Mesendoderm (in vitro differentiated cells): ENCODE measurements at regions not wholly inside any gene's neighbourhood (a gene's known extent, or its start where the extent isn't known, plus 50 kb on each side); places are given as distances from the start of the nearest gene placed in this dataset.

ENCODE experiments used
- DNase-seq: peaks from one replicate; pipeline ENCODE4 v3.0.0; 2013
- H2AK5ac ChIP-seq: 2 replicates; pipeline ENCODE4 v1.6.1; 2013; ENCODE audit warnings: low read length, inconsistent platforms
- H2BK120ac ChIP-seq: 2 replicates; pipeline ENCODE4 v1.6.1; 2013; ENCODE audit warnings: low read depth, mild to moderate bottlenecking, low read length, moderate library complexity, mixed read lengths
- H2BK15ac ChIP-seq: replicated peaks from 2 replicates; pipeline ENCODE4 v1.6.1; 2013; ENCODE audit warnings: low read depth, mild to moderate bottlenecking, moderate library complexity
- H2BK5ac ChIP-seq: 2 replicates; pipeline ENCODE4 v1.6.1; 2013; ENCODE audit warnings: low read length, inconsistent platforms
- H3K18ac ChIP-seq: 2 replicates; pipeline ENCODE4 v1.6.1; 2013; ENCODE audit warnings: mild to moderate bottlenecking, low read length, mixed read lengths
- H3K23ac ChIP-seq: one replicate; pipeline ENCODE4 v1.6.1; 2013; ENCODE audit warnings: low read length
- H3K27ac ChIP-seq: 2 replicates; pipeline ENCODE4 v1.5.1; 2013; ENCODE audit warnings: low read depth, mild to moderate bottlenecking, inconsistent platforms, low read length, moderate library complexity
- H3K27me3 ChIP-seq: 2 replicates; pipeline ENCODE4 v1.6.1; 2013; ENCODE audit warnings: low read length, control low read depth, mild to moderate bottlenecking, inconsistent platforms; ENCODE audit not compliant: insufficient read depth, poor library complexity
- H3K36me3 ChIP-seq: 2 replicates; pipeline ENCODE4 v1.6.1; 2013; ENCODE audit warnings: low read length, inconsistent platforms; ENCODE audit not compliant: control insufficient read depth, insufficient read depth
- H3K4ac ChIP-seq: one replicate; pipeline ENCODE4 v1.6.1; 2013; ENCODE audit warnings: low read depth, mild to moderate bottlenecking, low read length, moderate library complexity
- H3K4me1 ChIP-seq: 2 replicates; pipeline ENCODE4 v1.6.1; 2013; ENCODE audit warnings: low read depth, low read length, inconsistent platforms; ENCODE audit not compliant: control insufficient read depth
- H3K4me2 ChIP-seq: 2 replicates; pipeline ENCODE4 v1.6.1; 2013; ENCODE audit warnings: low read length
- H3K4me3 ChIP-seq: 2 replicates; pipeline ENCODE4 v1.5.1; 2013; ENCODE audit warnings: mild to moderate bottlenecking, low read length
- H3K56ac ChIP-seq: one replicate; pipeline ENCODE4 v1.6.1; 2013; ENCODE audit warnings: low read length
- H3K79me1 ChIP-seq: 2 replicates; pipeline ENCODE4 v1.6.1; 2013; ENCODE audit warnings: low read length, inconsistent platforms
- H3K79me2 ChIP-seq: 2 replicates; pipeline ENCODE4 v1.6.1; 2013; ENCODE audit warnings: mild to moderate bottlenecking, low read length; ENCODE audit not compliant: control insufficient read depth, insufficient read depth
- H3K9ac ChIP-seq: 2 replicates; pipeline ENCODE4 v1.6.1; 2013; ENCODE audit warnings: low read length, inconsistent platforms
- H4K5ac ChIP-seq: one replicate; pipeline ENCODE4 v1.6.1; 2013; ENCODE audit warnings: low read length
- H4K8ac ChIP-seq: one replicate; pipeline ENCODE4 v1.6.1; 2013; ENCODE audit warnings: low read depth, mild to moderate bottlenecking, control low read depth, low read length, moderate library complexity
- WGBS: extraction: QIAGEN DNeasy Blood & Tissue Kit; methylation state at CpG from one replicate; pipeline ENCODE4 v1.1.7; 2013; ENCODE audit warnings: low lambda C conversion rate, missing lambda C conversion rate; ENCODE audit not compliant: insufficient coverage; ENCODE audit errors: extremely low coverage; 5-methylcytosine and 5-hydroxymethylcytosine counted together

GRCh38 chr3:70433091-70433490 lies 120.7 kb upstream of the MDFIC2 start:
- Histone ChIP-seq H4K5ac (no peak overlapping the region), H3K79me1 (no peaks in the 10 kb centered on the region), H3K79me2 (no peaks in the 10 kb centered on the region), H2BK5ac (no peak overlapping the region), H2BK15ac (no peak overlapping the region), H3K56ac (no peak overlapping the region), H2BK120ac (no peak overlapping the region), H3K4me2 (no peak overlapping the region), H3K4me1 (no peaks in the 10 kb centered on the region), H3K9ac (no peak overlapping the region), H3K27ac (no peak overlapping the region), H3K36me3 (no peaks in the 10 kb centered on the region), H3K18ac (no peak overlapping the region), H3K23ac (no peak overlapping the region), H3K4me3 (no peak overlapping the region), H3K27me3 (no peaks in the 10 kb centered on the region), H2AK5ac (no peak overlapping the region), H4K8ac (no peak overlapping the region), H3K4ac (no peak overlapping the region)
- no peak for DNase-seq
- WGBS = no CpG with 5 or more reads among the region's 1 CpG

GRCh38 chr3:70431911-70432310 lies 119.5 kb upstream of the MDFIC2 start:
- no peak overlapping the region for H3K23ac ChIP-seq
- WGBS = no CpG with 5 or more reads among the region's 1 CpG
- no peak overlapping the region for H3K4me3 ChIP-seq
- no peak overlapping the region for H3K27ac ChIP-seq
- no peaks in the 10 kb centered on the region for H3K79me1 ChIP-seq
- no peak overlapping the region for H2BK5ac ChIP-seq
- no peak overlapping the region for H4K5ac ChIP-seq
- H3K18ac ChIP-seq = no peak overlapping the region
- DNase-seq = no peak
- H3K4me2 ChIP-seq = no peak overlapping the region
- no peaks in the 10 kb centered on the region for H3K36me3 ChIP-seq
- H2BK120ac ChIP-seq = no peak overlapping the region
- no peak overlapping the region for H2BK15ac ChIP-seq
- H3K27me3 ChIP-seq = no peaks in the 10 kb centered on the region
- H3K4me1 ChIP-seq = no peaks in the 10 kb centered on the region
- H2AK5ac ChIP-seq = no peak overlapping the region
- H3K56ac ChIP-seq = no peak overlapping the region
- no peak overlapping the region for H3K9ac ChIP-seq
- no peak overlapping the region for H4K8ac ChIP-seq
- H3K79me2 ChIP-seq = no peaks in the 10 kb centered on the region
- H3K4ac ChIP-seq = no peak overlapping the region

- Histone ChIP-seq H4K8ac (no peak overlapping the region), H2BK15ac (no peak overlapping the region), H3K56ac (no peak overlapping the region), H2AK5ac (no peak overlapping the region), H3K4me1 (no peaks in the 10 kb centered on the region), H2BK120ac (no peak overlapping the region), H3K4ac (no peak overlapping the region), H3K27me3 (no peaks in the 10 kb centered on the region), H3K79me1 (no peaks in the 10 kb centered on the region), H4K5ac (no peak overlapping the region), H3K23ac (no peak overlapping the region), H3K4me2 (no peak overlapping the region), H3K27ac (no peak overlapping the region), H3K4me3 (no peak overlapping the region), H3K9ac (no peak overlapping the region), H2BK5ac (no peak overlapping the region), H3K79me2 (no peaks in the 10 kb centered on the region), H3K18ac (no peak overlapping the region), H3K36me3 (no peaks in the 10 kb centered on the region)
- no peak for DNase-seq
Measured at GRCh38 chr3:70426071-70426470, 113.6 kb upstream of the MDFIC2 start.

GRCh38 chr3:70421506-70421905 lies 109.1 kb upstream of the MDFIC2 start:
- H2BK120ac ChIP-seq = no peak overlapping the region
- H3K79me1 ChIP-seq = no peaks in the 10 kb centered on the region
- H3K18ac ChIP-seq = no peak overlapping the region
- H2BK5ac ChIP-seq = no peak overlapping the region
- WGBS = no CpG with 5 or more reads among the region's 4 CpGs
- no peak overlapping the region for H3K9ac ChIP-seq
- no peak for DNase-seq
- no peak overlapping the region for H2AK5ac ChIP-seq
- no peak overlapping the region for H4K8ac ChIP-seq
- no peaks in the 10 kb centered on the region for H3K27me3 ChIP-seq
- H3K36me3 ChIP-seq = no peaks in the 10 kb centered on the region
- no peak overlapping the region for H3K23ac ChIP-seq
- no peak overlapping the region for H2BK15ac ChIP-seq
- H3K4ac ChIP-seq = no peak overlapping the region
- no peaks in the 10 kb centered on the region for H3K4me1 ChIP-seq
- H3K27ac ChIP-seq = no peak overlapping the region
- H3K4me3 ChIP-seq = no peak overlapping the region
- no peaks in the 10 kb centered on the region for H3K79me2 ChIP-seq
- no peak overlapping the region for H4K5ac ChIP-seq
- no peak overlapping the region for H3K4me2 ChIP-seq
- no peak overlapping the region for H3K56ac ChIP-seq

GRCh38 chr3:70409018-70409417 lies 96.6 kb upstream of the MDFIC2 start:
- no peak overlapping the region for H2BK120ac ChIP-seq
- H4K5ac ChIP-seq = no peak overlapping the region
- H3K79me2 ChIP-seq = no peaks in the 10 kb centered on the region
- H3K18ac ChIP-seq = no peak overlapping the region
- no peak overlapping the region for H2BK5ac ChIP-seq
- no peak for DNase-seq
- WGBS = no CpG with 5 or more reads among the region's 2 CpGs
- H2BK15ac ChIP-seq = no peak overlapping the region
- no peaks in the 10 kb centered on the region for H3K36me3 ChIP-seq
- no peaks in the 10 kb centered on the region for H3K27me3 ChIP-seq
- H3K4me3 ChIP-seq = no peak overlapping the region
- no peak overlapping the region for H3K4ac ChIP-seq
- no peak overlapping the region for H3K27ac ChIP-seq
- no peak overlapping the region for H3K23ac ChIP-seq
- no peak overlapping the region for H4K8ac ChIP-seq
- no peaks in the 10 kb centered on the region for H3K4me1 ChIP-seq
- H2AK5ac ChIP-seq = no peak overlapping the region
- no peaks in the 10 kb centered on the region for H3K79me1 ChIP-seq
- no peak overlapping the region for H3K56ac ChIP-seq
- no peak overlapping the region for H3K4me2 ChIP-seq
- no peak overlapping the region for H3K9ac ChIP-seq

- Histone ChIP-seq H3K4ac (no peak overlapping the region), H3K4me2 (no peak overlapping the region), H3K9ac (no peak overlapping the region), H3K23ac (no peak overlapping the region), H4K5ac (no peak overlapping the region), H3K18ac (no peak overlapping the region), H3K79me1 (no peaks in the 10 kb centered on the region), H2AK5ac (no peak overlapping the region), H3K27ac (no peak overlapping the region), H3K36me3 (no peaks in the 10 kb centered on the region), H4K8ac (no peak overlapping the region), H2BK15ac (no peak overlapping the region), H3K4me3 (no peak overlapping the region), H3K4me1 (no peaks in the 10 kb centered on the region), H3K56ac (no peak overlapping the region), H2BK5ac (no peak overlapping the region), H2BK120ac (no peak overlapping the region), H3K27me3 (no peaks in the 10 kb centered on the region), H3K79me2 (no peaks in the 10 kb centered on the region)
- DNase-seq = no peak
- WGBS = no CpG with 5 or more reads among the region's 3 CpGs
Measured at GRCh38 chr3:70400194-70400593, 87.8 kb upstream of the MDFIC2 start.
